Adipocyte (in vitro differentiated cells): ENCODE measurements at regions not wholly inside any gene's neighbourhood (a gene's known extent, or its start where the extent isn't known, plus 50 kb on each side); places are given as distances from the start of the nearest gene placed in this dataset.

Source experiments
- DNase-seq: peaks from one replicate; pipeline ENCODE4 v3.0.0-alpha.2; 2015; ENCODE audit warnings: low read depth
- H3K27me3 ChIP-seq: replicated peaks from 2 replicates; pipeline ENCODE4 v1.7.0; 2013; ENCODE audit warnings: mild to moderate bottlenecking, low read length, moderate library complexity; ENCODE audit not compliant: control insufficient read depth, insufficient read depth
- H3K36me3 ChIP-seq: 2 replicates; pipeline ENCODE4 v1.7.0; 2013; ENCODE audit warnings: low read length, mild to moderate bottlenecking, moderate library complexity; ENCODE audit not compliant: control insufficient read depth, insufficient read depth, severe bottlenecking
- H3K4me1 ChIP-seq: 2 replicates; pipeline ENCODE4 v1.7.0; 2013; ENCODE audit warnings: mild to moderate bottlenecking, low read length, moderate library complexity; ENCODE audit not compliant: control insufficient read depth, insufficient read depth
- H3K4me3 ChIP-seq: 2 replicates; pipeline ENCODE4 v1.7.0; 2013; ENCODE audit warnings: mild to moderate bottlenecking, low read length, moderate library complexity
- H3K9ac ChIP-seq: 2 replicates; pipeline ENCODE4 v1.7.0; 2013; ENCODE audit warnings: mild to moderate bottlenecking, low read length, moderate library complexity
- H3K9me3 ChIP-seq: 2 replicates; pipeline ENCODE4 v1.7.0; 2013; ENCODE audit warnings: mild to moderate bottlenecking, low read length, moderate library complexity; ENCODE audit not compliant: control insufficient read depth

GRCh38 chr3:71872256-71872655, 87.3 kb upstream of the PROK2 start:
- Histone ChIP-seq H3K4me3 (no peak overlapping the region), H3K4me1 (peaks cover 6% of the 10 kb centered on the region), H3K36me3 (no peaks in the 10 kb centered on the region), H3K9me3 (peaks cover 13% of the 10 kb centered on the region), H3K9ac (no peak overlapping the region), H3K27me3 (no peaks in the 10 kb centered on the region)
- peak; percentile 59 for DNase-seq

- peaks cover 13% of the 10 kb centered on the region for H3K9me3 ChIP-seq
- no peak overlapping the region for H3K9ac ChIP-seq
- no peak for DNase-seq
- H3K4me3 ChIP-seq: no peak overlapping the region
- H3K4me1 ChIP-seq: peaks cover 6% of the 10 kb centered on the region
- H3K36me3 ChIP-seq: no peaks in the 10 kb centered on the region
- no peaks in the 10 kb centered on the region for H3K27me3 ChIP-seq
These were observed 86.1 kb upstream of the PROK2 start for GRCh38 chr3:71870966-71871512.

- H3K4me1 ChIP-seq: no peaks in the 10 kb centered on the region
- peaks cover 3% of the 10 kb centered on the region for H3K27me3 ChIP-seq
- peaks cover 13% of the 10 kb centered on the region for H3K9me3 ChIP-seq
- H3K36me3 ChIP-seq: no peaks in the 10 kb centered on the region
- no peak for DNase-seq
- no peak overlapping the region for H3K9ac ChIP-seq
- H3K4me3 ChIP-seq: no peak overlapping the region
These were observed 83.9 kb upstream of the PROK2 start for GRCh38 chr3:71868876-71869275.

GRCh38 chr3:71865727-71866126, 80.8 kb upstream of the PROK2 start:
- no peak for DNase-seq
- Histone ChIP-seq H3K9ac (no peak overlapping the region), H3K4me1 (peaks cover 17% of the 10 kb centered on the region), H3K27me3 (peaks cover 3% of the 10 kb centered on the region), H3K36me3 (no peaks in the 10 kb centered on the region), H3K9me3 (peaks cover 9% of the 10 kb centered on the region), H3K4me3 (no peak overlapping the region)

- H3K36me3 ChIP-seq: no peaks in the 10 kb centered on the region
- peaks cover 17% of the 10 kb centered on the region for H3K4me1 ChIP-seq
- no peak overlapping the region for H3K9ac ChIP-seq
- no peak overlapping the region for H3K4me3 ChIP-seq
- H3K27me3 ChIP-seq: peaks cover 3% of the 10 kb centered on the region
- peaks cover 14% of the 10 kb centered on the region for H3K9me3 ChIP-seq
- no peak for DNase-seq
These were observed 78.7 kb upstream of the PROK2 start for GRCh38 chr3:71863563-71864190.

- H3K4me1 ChIP-seq: peaks cover 21% of the 10 kb centered on the region
- H3K9me3 ChIP-seq: peaks cover 5% of the 10 kb centered on the region
- peak overlapping the region; percentile 31 for H3K4me3 ChIP-seq
These were observed 77.6 kb upstream of the PROK2 start for GRCh38 chr3:71862371-71863140.

GRCh38 chr3:71859123-71859519, 74.2 kb upstream of the PROK2 start:
- Histone ChIP-seq H3K36me3 (no peaks in the 10 kb centered on the region), H3K4me1 (peaks cover 28% of the 10 kb centered on the region), H3K9me3 (peaks cover 5% of the 10 kb centered on the region), H3K9ac (no peak overlapping the region), H3K27me3 (peaks cover 7% of the 10 kb centered on the region), H3K4me3 (no peak overlapping the region)
- DNase-seq: peak; percentile 10

More at GRCh38 chr3:71862371-71863140, 77.6 kb upstream of the PROK2 start:
- Histone ChIP-seq H3K36me3 (no peaks in the 10 kb centered on the region), H3K27me3 (peaks cover 3% of the 10 kb centered on the region), H3K9ac (no peak overlapping the region)
- DNase-seq: peak; percentile 73

- Histone ChIP-seq H3K4me3 (no peak overlapping the region), H3K36me3 (no peaks in the 10 kb centered on the region), H3K4me1 (peaks cover 33% of the 10 kb centered on the region), H3K9ac (no peak overlapping the region), H3K27me3 (peaks cover 7% of the 10 kb centered on the region), H3K9me3 (peaks cover 5% of the 10 kb centered on the region)
- no peak for DNase-seq
These were observed 73.7 kb upstream of the PROK2 start for GRCh38 chr3:71858503-71859122.

GRCh38 chr3:71857956-71858355, 73.0 kb upstream of the PROK2 start:
- Histone ChIP-seq H3K9me3 (peaks cover 5% of the 10 kb centered on the region), H3K27me3 (peaks cover 7% of the 10 kb centered on the region), H3K36me3 (no peaks in the 10 kb centered on the region), H3K4me3 (no peak overlapping the region), H3K9ac (no peak overlapping the region), H3K4me1 (peaks cover 35% of the 10 kb centered on the region)
- no peak for DNase-seq

GRCh38 chr3:71854706-71855105, 69.8 kb upstream of the PROK2 start:
- Histone ChIP-seq H3K9me3 (no peaks in the 10 kb centered on the region), H3K4me1 (peaks cover 20% of the 10 kb centered on the region), H3K9ac (no peak overlapping the region), H3K27me3 (peaks cover 10% of the 10 kb centered on the region), H3K4me3 (no peak overlapping the region), H3K36me3 (no peaks in the 10 kb centered on the region)
- DNase-seq: no peak

- no peak overlapping the region for H3K9ac ChIP-seq
- no peaks in the 10 kb centered on the region for H3K36me3 ChIP-seq
- H3K4me3 ChIP-seq: no peak overlapping the region
- H3K4me1 ChIP-seq: peaks cover 20% of the 10 kb centered on the region
- no peak for DNase-seq
- peaks cover 10% of the 10 kb centered on the region for H3K27me3 ChIP-seq
- H3K9me3 ChIP-seq: peaks cover 5% of the 10 kb centered on the region
These were observed 69.1 kb upstream of the PROK2 start for GRCh38 chr3:71854096-71854495.
